Urothelium cell line (cell line): ENCODE measurements at regions not wholly inside any gene's neighbourhood (a gene's known extent, or its start where the extent isn't known, plus 50 kb on each side); places are given as distances from the start of the nearest gene placed in this dataset.
A peak's percentile ranks its signal among the peaks of the same experiment; 100 is the strongest.
"Not testable (repeated sequence)": the region's sequence is repeated elsewhere in the genome, so short reads cannot be mapped to it uniquely, and the experiment has no call there.

Experiments
- DNase-seq: peaks from one replicate; pipeline ENCODE4 v3.0.0; 2011; ENCODE audit warnings: low spot score, mixed read lengths
- FAIRE-seq: peaks from 2 replicates; lab custom pipeline; 2011; peaks lifted over from hg19 to GRCh38; lab: Jason Lieb, UNC

GRCh38 chr1:34366875-34367624 lies 190.3 kb downstream of the C1orf94 start:
- DNase-seq: no peak
- FAIRE-seq: no peak

- FAIRE-seq (no peak), DNase-seq (no peak)
Measured at GRCh38 chr1:34367954-34368353, 191.2 kb downstream of the C1orf94 start.

GRCh38 chr1:34369701-34370455 lies 193.2 kb downstream of the C1orf94 start:
- FAIRE-seq: no peak
- no peak for DNase-seq

GRCh38 chr1:34370748-34371147 lies 194.0 kb downstream of the C1orf94 start:
- no peak for FAIRE-seq
- DNase-seq: no peak

GRCh38 chr1:34371179-34371578 lies 194.5 kb downstream of the C1orf94 start:
- not testable (repeated sequence) for DNase-seq, FAIRE-seq

- FAIRE-seq (no peak), DNase-seq (no peak)
Measured at GRCh38 chr1:34371829-34372532, 195.3 kb downstream of the C1orf94 start.

- DNase-seq: no peak
- FAIRE-seq: no peak
Measured at GRCh38 chr1:34372891-34373290, 196.2 kb downstream of the C1orf94 start.

- FAIRE-seq: no peak
- DNase-seq: no peak
Measured at GRCh38 chr1:34373912-34374311, 197.2 kb downstream of the C1orf94 start.

- DNase-seq: no peak
- FAIRE-seq: peak; percentile 5
Measured at GRCh38 chr1:34376531-34376930, 199.8 kb downstream of the C1orf94 start.

GRCh38 chr1:34378968-34379856 lies 202.5 kb downstream of the C1orf94 start:
- DNase-seq (peak; percentile 40), FAIRE-seq (no peak)

- FAIRE-seq (no peak), DNase-seq (no peak)
Measured at GRCh38 chr1:34379911-34380310, 203.2 kb downstream of the C1orf94 start.

- DNase-seq: no peak
- FAIRE-seq: no peak
Measured at GRCh38 chr1:34380526-34381124, 203.9 kb downstream of the C1orf94 start.

- FAIRE-seq (no peak), DNase-seq (no peak)
Measured at GRCh38 chr1:34389974-34390373, 213.3 kb downstream of the C1orf94 start.

GRCh38 chr1:34396042-34396441 lies 219.3 kb downstream of the C1orf94 start:
- no peak for DNase-seq
- FAIRE-seq: no peak

- DNase-seq (no peak), FAIRE-seq (no peak)
Measured at GRCh38 chr1:34398241-34398915, 221.7 kb downstream of the C1orf94 start.

- FAIRE-seq: no peak
Measured at GRCh38 chr1:34398916-34399275, 222.2 kb downstream of the C1orf94 start.

GRCh38 chr1:34400675-34401074 lies 224.0 kb downstream of the C1orf94 start:
- DNase-seq (no peak), FAIRE-seq (no peak)

More at GRCh38 chr1:34398916-34399275, 222.2 kb downstream of the C1orf94 start:
- no peak for DNase-seq

GRCh38 chr1:34403156-34403555 lies 226.4 kb downstream of the C1orf94 start:
- FAIRE-seq: no peak
- DNase-seq: no peak

GRCh38 chr1:34404804-34405203 lies 228.1 kb downstream of the C1orf94 start:
- FAIRE-seq: no peak
- no peak for DNase-seq
